ENCODE measurements at regions not wholly inside any gene's neighbourhood (a gene's known extent, or its start where the extent isn't known, plus 50 kb on each side); places are given as distances from the start of the nearest gene placed in this dataset.

DNA sequence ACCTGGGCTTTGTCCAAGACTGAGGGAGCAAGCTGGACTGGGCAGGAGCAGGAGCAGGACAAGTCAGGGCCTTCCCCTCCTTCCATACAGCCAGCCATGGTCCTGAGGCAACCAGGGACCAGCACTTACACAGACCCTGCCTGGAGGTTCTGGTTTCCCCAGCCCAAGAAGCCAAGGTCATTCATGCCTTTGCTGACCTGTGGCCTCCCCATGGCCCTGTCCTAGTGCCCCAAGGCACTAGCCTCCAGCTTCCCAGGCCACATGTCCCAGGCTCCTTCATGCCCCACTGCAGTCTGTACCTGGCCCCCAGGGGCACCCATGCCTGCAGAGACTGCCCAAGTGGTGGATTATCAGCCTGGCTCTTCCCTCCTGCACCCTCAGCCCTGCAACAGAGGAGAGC is 243.9 kb downstream of the TOMM20 start:
- TF ChIP-seq CCAR2 (IDR thresholded peaks at IDR 0.05; ENCODE audit: low read depth, low read length) (no peak), NCOR1 (IDR thresholded peaks at IDR 0.05) (no peak), HDAC6 (IDR thresholded peaks at IDR 0.05; ENCODE audit: low read depth, low read length) (no peak), TBP (optimal IDR thresholded peaks at IDR 0.05; ENCODE audit: low read depth, low read length) (no peak), NRF1 (conservative IDR thresholded peaks at IDR 0.05 in 1 of 2, IDR thresholded peaks at IDR 0.05 in 1 of 2) (no peak), SIN3A (IDR thresholded peaks at IDR 0.05; ENCODE audit: borderline replicate concordance in 2 of 2, control insufficient read depth in 1 of 2, low read depth in 2 of 2, low read length in 2 of 2) (no peak), ZNF282 (CRISPR knock-in tag; IDR thresholded peaks at IDR 0.05) (no peak), CXXC5 (CRISPR knock-in tag; IDR thresholded peaks at IDR 0.05) (no peak)
- TF ChIP-seq, protein P1, sequence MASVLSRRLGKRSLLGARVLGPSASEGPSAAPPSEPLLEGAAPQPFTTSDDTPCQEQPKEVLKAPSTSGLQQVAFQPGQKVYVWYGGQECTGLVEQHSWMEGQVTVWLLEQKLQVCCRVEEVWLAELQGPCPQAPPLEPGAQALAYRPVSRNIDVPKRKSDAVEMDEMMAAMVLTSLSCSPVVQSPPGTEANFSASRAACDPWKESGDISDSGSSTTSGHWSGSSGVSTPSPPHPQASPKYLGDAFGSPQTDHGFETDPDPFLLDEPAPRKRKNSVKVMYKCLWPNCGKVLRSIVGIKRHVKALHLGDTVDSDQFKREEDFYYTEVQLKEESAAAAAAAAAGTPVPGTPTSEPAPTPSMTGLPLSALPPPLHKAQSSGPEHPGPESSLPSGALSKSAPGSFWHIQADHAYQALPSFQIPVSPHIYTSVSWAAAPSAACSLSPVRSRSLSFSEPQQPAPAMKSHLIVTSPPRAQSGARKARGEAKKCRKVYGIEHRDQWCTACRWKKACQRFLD (CRISPR knock-in tag; IDR thresholded peaks at IDR 0.05): no peak
- TF ChIP-seq, protein P2, sequence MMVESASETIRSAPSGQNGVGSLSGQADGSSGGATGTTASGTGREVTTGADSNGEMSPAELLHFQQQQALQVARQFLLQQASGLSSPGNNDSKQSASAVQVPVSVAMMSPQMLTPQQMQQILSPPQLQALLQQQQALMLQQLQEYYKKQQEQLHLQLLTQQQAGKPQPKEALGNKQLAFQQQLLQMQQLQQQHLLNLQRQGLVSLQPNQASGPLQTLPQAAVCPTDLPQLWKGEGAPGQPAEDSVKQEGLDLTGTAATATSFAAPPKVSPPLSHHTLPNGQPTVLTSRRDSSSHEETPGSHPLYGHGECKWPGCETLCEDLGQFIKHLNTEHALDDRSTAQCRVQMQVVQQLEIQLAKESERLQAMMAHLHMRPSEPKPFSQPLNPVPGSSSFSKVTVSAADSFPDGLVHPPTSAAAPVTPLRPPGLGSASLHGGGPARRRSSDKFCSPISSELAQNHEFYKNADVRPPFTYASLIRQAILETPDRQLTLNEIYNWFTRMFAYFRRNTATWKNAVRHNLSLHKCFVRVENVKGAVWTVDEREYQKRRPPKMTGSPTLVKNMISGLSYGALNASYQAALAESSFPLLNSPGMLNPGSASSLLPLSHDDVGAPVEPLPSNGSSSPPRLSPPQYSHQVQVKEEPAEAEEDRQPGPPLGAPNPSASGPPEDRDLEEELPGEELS (CRISPR knock-in tag; IDR thresholded peaks at IDR 0.05; ENCODE audit: borderline replicate concordance): no peak

Data from K562 (cell line).